Endothelial cell of umbilical vein (primary cell): ENCODE measurements at regions not wholly inside any gene's neighbourhood (a gene's known extent, or its start where the extent isn't known, plus 50 kb on each side); places are given as distances from the start of the nearest gene placed in this dataset.

Source experiments
- CTCF ChIP-seq, 2 donors: IDR thresholded peaks; 1 replicate in 1 of 2; 2 replicates in 1 of 2; pipeline ENCODE4 v1.5.1; 2011; ENCODE audit warnings: low read length in 2 of 2, mild to moderate bottlenecking in 2 of 2, moderate library complexity in 2 of 2, control low read depth in 1 of 2, inconsistent platforms in 1 of 2, low read depth in 1 of 2; ENCODE audit not compliant: insufficient read depth in 1 of 2; ENCODE audit errors: extremely low read depth in 1 of 2
- EZH2 ChIP-seq: IDR thresholded peaks from 2 replicates; pipeline ENCODE4 v1.6.1; 2012; ENCODE audit warnings: borderline replicate concordance, low read depth, mild to moderate bottlenecking, moderate library complexity, low read length, inconsistent platforms; ENCODE audit not compliant: severe bottlenecking
- FOS ChIP-seq: IDR thresholded peaks from 2 replicates; pipeline ENCODE4 v1.6.1; 2011; ENCODE audit warnings: mild to moderate bottlenecking, low read length, moderate library complexity, borderline replicate concordance; ENCODE audit not compliant: insufficient read depth
- GATA2 ChIP-seq: IDR thresholded peaks from 2 replicates; pipeline ENCODE4 v1.7.0; 2011; ENCODE audit warnings: low read depth, mild to moderate bottlenecking, moderate library complexity, mixed read lengths, low read length; ENCODE audit not compliant: insufficient read length, insufficient read depth
- JUN ChIP-seq: IDR thresholded peaks from 2 replicates; pipeline ENCODE4 v1.6.1; 2011; ENCODE audit warnings: borderline replicate concordance, low read depth; ENCODE audit not compliant: insufficient read length, insufficient read depth
- MAX ChIP-seq: IDR thresholded peaks from 2 replicates; pipeline ENCODE4 v1.6.1; 2011; ENCODE audit not compliant: insufficient read depth, insufficient read length
- POLR2A ChIP-seq: IDR thresholded peaks from 2 replicates; pipeline ENCODE4 v1.6.1; 2012; ENCODE audit warnings: low read depth, mild to moderate bottlenecking, control low read depth, low read length
- POLR2AphosphoS5 ChIP-seq: IDR thresholded peaks from 2 replicates; pipeline ENCODE4 v1.6.1; 2012; ENCODE audit warnings: low read depth, mild to moderate bottlenecking, control low read depth, low read length, moderate library complexity; ENCODE audit not compliant: insufficient read depth

GRCh38 chr18:10252952-10253705, 201.3 kb upstream of the APCDD1 start:
- TF ChIP-seq CTCF (IDR thresholded peaks at IDR 0.05; ENCODE audit: extremely low read depth in 1 of 2, insufficient read depth in 1 of 2, low read depth in 1 of 2, low read length in 2 of 2): no peak
- no peak for TF ChIP-seq FOS
- TF ChIP-seq POLR2A: no peak
- TF ChIP-seq POLR2AphosphoS5: no peak
- no peak for TF ChIP-seq GATA2
- no peak for TF ChIP-seq EZH2
- TF ChIP-seq JUN: no peak
- TF ChIP-seq MAX: no peak
